Cardiac fibroblast (primary cell): ENCODE measurements at regions not wholly inside any gene's neighbourhood (a gene's known extent, or its start where the extent isn't known, plus 50 kb on each side); places are given as distances from the start of the nearest gene placed in this dataset.

Source experiments
- DNase-seq, 2 donors: peaks; one replicate each; pipeline versions ENCODE4 v3.0.0 to v3.0.0-alpha.2; 2010; ENCODE audit warnings: low read depth in 2 of 2
- H3K4me3 ChIP-seq, 2 donors: replicated peaks in 1 of 2; 1 replicate in 1 of 2; 2 replicates in 1 of 2; pipeline ENCODE4 v1.5.1; 2011; ENCODE audit warnings: low read depth in 2 of 2, low read length in 2 of 2, mild to moderate bottlenecking in 2 of 2, moderate library complexity in 1 of 2
- TF ChIP-seq, protein P1 (sequence below): IDR thresholded peaks from one replicate; pipeline ENCODE4 v1.5.1; 2011; ENCODE audit warnings: low read depth, mild to moderate bottlenecking, low read length, inconsistent platforms

GRCh38 chr1:18055156-18055555 lies 52.4 kb upstream of the IGSF21 start:
- TF ChIP-seq, protein P1, sequence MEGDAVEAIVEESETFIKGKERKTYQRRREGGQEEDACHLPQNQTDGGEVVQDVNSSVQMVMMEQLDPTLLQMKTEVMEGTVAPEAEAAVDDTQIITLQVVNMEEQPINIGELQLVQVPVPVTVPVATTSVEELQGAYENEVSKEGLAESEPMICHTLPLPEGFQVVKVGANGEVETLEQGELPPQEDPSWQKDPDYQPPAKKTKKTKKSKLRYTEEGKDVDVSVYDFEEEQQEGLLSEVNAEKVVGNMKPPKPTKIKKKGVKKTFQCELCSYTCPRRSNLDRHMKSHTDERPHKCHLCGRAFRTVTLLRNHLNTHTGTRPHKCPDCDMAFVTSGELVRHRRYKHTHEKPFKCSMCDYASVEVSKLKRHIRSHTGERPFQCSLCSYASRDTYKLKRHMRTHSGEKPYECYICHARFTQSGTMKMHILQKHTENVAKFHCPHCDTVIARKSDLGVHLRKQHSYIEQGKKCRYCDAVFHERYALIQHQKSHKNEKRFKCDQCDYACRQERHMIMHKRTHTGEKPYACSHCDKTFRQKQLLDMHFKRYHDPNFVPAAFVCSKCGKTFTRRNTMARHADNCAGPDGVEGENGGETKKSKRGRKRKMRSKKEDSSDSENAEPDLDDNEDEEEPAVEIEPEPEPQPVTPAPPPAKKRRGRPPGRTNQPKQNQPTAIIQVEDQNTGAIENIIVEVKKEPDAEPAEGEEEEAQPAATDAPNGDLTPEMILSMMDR: no peak
- H3K4me3 ChIP-seq: no peak overlapping the region
- DNase-seq: no peak

- TF ChIP-seq, protein P1: no peak
- DNase-seq: no peak
Measured at GRCh38 chr1:18056545-18056944, 51.1 kb upstream of the IGSF21 start.

GRCh38 chr1:18057623-18058022 lies 50.0 kb upstream of the IGSF21 start:
- TF ChIP-seq, protein P1: no peak
- no peak for DNase-seq
- H3K4me3 ChIP-seq: no peak overlapping the region

More at GRCh38 chr1:18056545-18056944, 51.1 kb upstream of the IGSF21 start:
- no peak overlapping the region for H3K4me3 ChIP-seq
